ENCODE measurements at regions not wholly inside any gene's neighbourhood (a gene's known extent, or its start where the extent isn't known, plus 50 kb on each side); places are given as distances from the start of the nearest gene placed in this dataset.
A peak's percentile ranks its signal among the peaks of the same experiment; 100 is the strongest.
"Not testable (repeated sequence)": the region's sequence is repeated elsewhere in the genome, so short reads cannot be mapped to it uniquely, and the experiment has no call there.

GRCh38 chr2:155021618-155022017 lies 323.1 kb downstream of the KCNJ3 start:
- no peak for DNase-seq (ENCODE audit: low read depth)

- no peak for DNase-seq (ENCODE audit: low read depth)
Observed at GRCh38 chr2:155020246-155020645, 321.8 kb downstream of the KCNJ3 start.

GRCh38 chr2:155010925-155011324 lies 312.4 kb downstream of the KCNJ3 start:
- DNase-seq (ENCODE audit: low read depth): no peak

DNA sequence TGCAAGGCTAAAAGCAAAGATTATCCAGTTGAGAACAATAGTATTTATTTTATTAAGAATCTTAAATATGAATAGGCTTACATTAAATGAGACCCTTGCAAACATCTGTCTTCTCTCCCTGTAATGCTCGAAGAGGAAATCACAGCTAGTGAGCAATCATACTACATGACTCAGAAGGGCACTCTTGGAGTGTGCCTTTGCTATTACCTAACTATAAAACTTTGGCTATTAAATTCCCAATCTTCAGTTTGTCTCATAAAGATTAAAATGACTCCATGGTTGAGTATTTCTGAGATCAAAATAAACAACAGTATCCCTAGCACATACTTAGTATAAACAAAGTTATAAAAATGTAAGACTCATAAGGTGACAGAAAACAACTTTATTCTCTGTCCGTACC lies 296.9 kb downstream of the KCNJ3 start:
- DNase-seq (ENCODE audit: low read depth): peak; percentile 6

- DNase-seq (ENCODE audit: low read depth): no peak
Observed at GRCh38 chr2:154992826-154993225, 294.3 kb downstream of the KCNJ3 start.

DNA sequence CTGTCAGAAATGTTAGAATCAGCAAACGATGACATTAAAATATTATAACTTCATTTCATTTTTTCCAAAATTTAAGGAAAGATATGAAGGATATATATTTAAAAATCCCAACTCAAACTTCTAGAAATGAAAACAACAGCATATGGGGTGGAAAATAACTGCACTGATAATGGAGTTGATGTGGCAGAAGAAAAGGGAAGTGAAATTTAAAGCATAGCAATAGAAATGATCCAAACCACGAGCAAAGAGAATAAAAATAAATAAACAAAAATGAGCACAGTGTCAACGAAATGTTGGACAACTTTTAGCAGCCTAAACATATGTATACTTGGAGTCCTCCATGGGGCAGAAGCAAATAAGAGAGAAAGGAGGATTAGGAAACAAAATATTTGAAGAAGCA lies 280.2 kb downstream of the KCNJ3 start:
- DNase-seq (ENCODE audit: low read depth): no peak

DNA sequence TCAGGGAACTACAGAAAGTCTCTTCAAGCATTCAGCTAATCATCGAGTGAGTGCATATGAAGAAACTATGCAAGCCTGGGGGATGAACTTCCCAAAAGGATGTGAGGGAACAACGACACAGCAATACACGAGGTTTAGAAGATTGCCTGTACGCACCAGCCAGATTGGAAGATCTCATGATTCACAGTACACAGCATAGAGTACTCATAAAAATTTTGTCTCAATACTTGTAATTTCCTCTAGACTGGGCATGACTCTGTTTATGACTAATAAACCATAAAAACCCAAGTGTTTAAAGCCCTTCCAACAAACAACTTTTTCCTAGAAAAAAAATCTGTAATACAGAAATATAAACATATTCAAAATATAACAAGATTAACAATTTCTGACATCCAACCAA lies 279.7 kb downstream of the KCNJ3 start:
- no peak for DNase-seq (ENCODE audit: low read depth)

DNA sequence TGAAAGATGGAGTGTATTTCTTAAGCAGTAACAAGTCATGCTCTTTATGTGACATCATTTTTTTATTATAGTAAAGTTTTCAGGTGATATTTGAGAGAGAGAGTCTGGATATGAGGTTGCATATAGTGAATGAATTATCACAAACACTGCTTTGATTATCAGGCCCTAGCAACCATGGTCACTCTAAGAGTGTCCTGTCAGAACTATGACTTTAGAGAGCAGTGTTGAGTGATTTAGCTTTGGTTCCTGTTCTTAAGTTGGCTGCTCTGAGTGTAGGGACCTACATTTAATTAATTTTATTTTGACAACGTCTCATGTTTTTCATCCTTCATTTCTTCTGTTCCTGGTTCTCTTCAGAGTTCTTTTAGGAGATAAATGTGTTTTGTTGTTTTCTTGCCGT lies 275.5 kb downstream of the KCNJ3 start:
- DNase-seq (ENCODE audit: low read depth): no peak

- no peak for DNase-seq (ENCODE audit: low read depth)
Observed at GRCh38 chr2:154963511-154963910, 265.0 kb downstream of the KCNJ3 start.

- DNase-seq (ENCODE audit: low read depth): no peak
Observed at GRCh38 chr2:154961676-154962075, 263.2 kb downstream of the KCNJ3 start.

DNA sequence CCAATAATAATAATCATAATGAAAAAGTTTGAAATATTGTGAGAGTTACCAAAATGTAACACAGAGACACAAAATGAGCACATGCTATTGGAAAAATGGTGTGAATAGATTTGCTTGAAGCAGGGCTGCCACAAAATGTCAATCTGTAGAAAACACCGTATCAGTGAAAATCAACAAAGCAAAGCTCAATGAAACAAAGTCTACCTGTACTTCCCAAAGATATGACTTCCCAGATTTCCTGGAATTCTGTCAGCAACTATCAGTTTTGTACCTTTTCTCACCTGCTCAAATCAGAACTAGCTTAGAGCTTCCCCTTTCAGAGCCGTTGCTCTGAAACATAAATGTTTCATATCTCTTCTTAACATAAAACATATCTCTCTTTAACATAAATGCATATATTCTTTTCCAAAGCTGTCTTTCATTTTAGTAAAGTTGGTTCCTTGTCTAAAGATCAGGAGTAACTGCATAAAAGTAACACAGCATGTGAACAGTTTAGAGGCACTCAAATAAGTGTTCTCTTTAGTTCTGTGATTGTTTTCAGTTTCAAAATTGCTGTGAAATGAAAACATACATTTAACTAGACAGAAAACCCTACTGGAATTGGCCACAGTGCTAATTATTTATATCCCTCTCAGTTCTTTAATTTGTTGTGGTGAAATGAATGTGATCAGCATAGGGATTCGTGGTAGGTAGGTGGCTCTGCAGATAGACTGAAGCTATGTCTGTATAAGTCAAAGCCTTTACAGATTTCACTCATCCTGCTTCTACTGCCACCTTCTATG lies 262.5 kb downstream of the KCNJ3 start:
- DNase-seq (ENCODE audit: low read depth): no peak

GRCh38 chr2:154952346-154952980 lies 254.0 kb downstream of the KCNJ3 start:
- no peak for DNase-seq (ENCODE audit: low read depth)

DNA sequence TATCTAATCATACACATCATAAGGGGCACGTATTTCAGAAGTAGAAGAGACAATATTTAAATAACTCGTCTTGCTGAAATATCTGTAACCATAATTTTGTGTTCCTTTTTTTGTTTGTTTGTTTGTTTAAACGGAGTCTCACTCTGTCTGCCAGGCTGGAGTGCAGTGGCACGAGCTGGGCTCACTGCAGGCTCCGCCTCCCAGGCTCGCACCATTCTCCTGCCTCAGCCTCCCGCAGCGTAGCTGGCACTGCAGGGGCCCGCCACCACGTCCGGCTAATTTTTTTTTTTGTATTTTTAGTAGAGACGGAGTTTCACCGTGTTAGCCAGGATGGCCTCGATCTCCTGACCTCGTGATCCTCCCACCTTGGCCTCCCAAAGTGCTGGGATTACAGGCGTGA lies 248.9 kb downstream of the KCNJ3 start:
- DNase-seq (ENCODE audit: low read depth): not testable (repeated sequence)

DNA sequence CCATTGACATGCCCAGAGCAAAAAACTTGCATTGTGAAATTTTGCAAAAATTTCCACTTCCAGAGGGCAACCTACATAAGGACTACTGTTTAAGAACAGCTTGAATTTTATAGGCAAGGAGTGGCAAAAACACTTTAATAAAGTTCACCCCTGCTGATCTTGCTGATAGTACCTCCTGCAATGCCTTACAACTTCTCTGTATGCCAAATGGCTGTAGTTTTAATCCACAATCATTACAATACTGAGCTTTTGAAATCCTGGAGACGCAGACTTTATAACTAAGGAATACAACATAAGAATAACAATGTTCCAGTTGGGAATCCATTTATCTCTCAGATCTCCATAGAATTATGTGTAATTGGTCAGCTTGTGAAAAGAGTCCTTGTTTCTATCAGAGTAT lies 247.5 kb downstream of the KCNJ3 start:
- DNase-seq (ENCODE audit: low read depth): no peak

DNA sequence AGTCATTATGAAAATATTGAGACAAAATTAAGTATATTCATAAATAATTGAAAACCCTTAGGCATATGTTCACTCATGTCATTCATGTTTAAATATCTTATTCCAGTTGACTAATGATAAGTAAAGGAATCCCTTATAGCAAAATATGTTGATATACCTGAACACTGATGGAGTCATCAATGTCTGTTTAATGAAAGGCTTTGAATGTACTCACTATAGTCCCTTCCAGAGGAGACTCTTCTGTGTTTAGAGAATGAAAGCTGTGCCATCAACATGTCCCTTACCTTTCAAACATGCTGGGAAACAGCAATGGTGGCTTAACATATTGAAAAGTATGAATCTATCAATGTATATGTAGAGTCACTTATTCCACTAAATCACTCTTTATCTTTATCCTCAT lies 242.9 kb downstream of the KCNJ3 start:
- no peak for DNase-seq (ENCODE audit: low read depth)

GRCh38 chr2:154934213-154934612 lies 235.7 kb downstream of the KCNJ3 start:
- no peak for DNase-seq (ENCODE audit: low read depth)

GRCh38 chr2:154924531-154924930 lies 226.0 kb downstream of the KCNJ3 start:
- DNase-seq (ENCODE audit: low read depth): no peak

- no peak for DNase-seq (ENCODE audit: low read depth)
Observed at GRCh38 chr2:154914561-154914960, 216.1 kb downstream of the KCNJ3 start.

DNA sequence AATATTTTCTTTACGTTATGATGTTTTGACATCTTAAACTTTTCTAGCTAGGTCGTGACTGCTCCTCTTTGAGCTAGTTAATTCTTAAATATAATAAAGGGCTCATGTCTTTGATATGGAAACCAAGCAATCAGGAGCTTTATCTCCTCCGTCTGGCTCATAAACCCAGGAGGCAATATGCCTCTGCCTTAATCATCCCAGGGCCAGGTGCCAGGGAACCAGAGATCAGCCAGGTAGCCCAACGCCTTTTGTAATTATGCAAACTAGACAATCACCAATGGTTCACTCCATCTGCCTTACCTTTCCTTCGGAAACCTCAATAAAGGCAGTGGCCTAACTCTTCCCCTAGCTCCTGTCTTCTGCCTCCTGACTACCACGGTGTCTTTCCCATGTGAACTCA lies 213.7 kb downstream of the KCNJ3 start:
- no peak for DNase-seq (ENCODE audit: low read depth)

DNA sequence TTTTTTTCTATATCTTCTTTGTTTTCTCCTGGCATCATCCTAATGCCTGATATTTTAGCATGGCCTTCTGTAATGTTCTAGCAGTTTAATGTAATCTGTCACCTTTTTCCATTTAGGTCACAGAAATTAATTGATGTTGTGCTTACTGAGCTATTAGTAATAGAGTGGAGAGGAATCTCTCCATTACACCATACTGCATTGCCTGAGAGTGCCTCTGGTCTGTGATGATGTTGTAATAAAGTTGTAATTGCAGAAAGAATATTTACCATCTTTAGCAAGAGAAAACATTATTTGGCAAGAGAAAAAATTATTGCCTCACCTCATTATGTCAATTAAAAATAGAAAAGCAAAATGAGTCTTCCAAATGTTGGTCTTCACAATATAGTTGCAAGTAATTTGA lies 213.2 kb downstream of the KCNJ3 start:
- no peak for DNase-seq (ENCODE audit: low read depth)

GRCh38 chr2:154910701-154911100 lies 212.2 kb downstream of the KCNJ3 start:
- DNase-seq (ENCODE audit: low read depth): no peak

- DNase-seq (ENCODE audit: low read depth): no peak
Observed at GRCh38 chr2:154908327-154908726, 209.8 kb downstream of the KCNJ3 start.
